H9 (cell line): ENCODE measurements at regions not wholly inside any gene's neighbourhood (a gene's known extent, or its start where the extent isn't known, plus 50 kb on each side); places are given as distances from the start of the nearest gene placed in this dataset.

Experiments
- DNase-seq: peaks from one replicate; pipeline ENCODE4 v3.0.0-alpha.2; 2017
- H2AFZ ChIP-seq: one replicate; pipeline ENCODE4 v1.6.1; 2013; ENCODE audit warnings: mild to moderate bottlenecking, low read length, control low read depth, moderate library complexity
- H2AK5ac ChIP-seq: 2 replicates; pipeline ENCODE4 v1.6.1; 2013; ENCODE audit warnings: low read length, control low read depth, mixed read lengths; ENCODE audit not compliant: insufficient read length
- H2BK120ac ChIP-seq: one replicate; pipeline ENCODE4 v1.6.1; 2013; ENCODE audit warnings: low read depth, mild to moderate bottlenecking, low read length, control low read depth, inconsistent platforms; ENCODE audit not compliant: poor library complexity, severe bottlenecking
- H2BK12ac ChIP-seq: 2 replicates; pipeline ENCODE4 v1.6.1; 2013; ENCODE audit warnings: low read length, control low read depth, mixed read lengths, low read depth; ENCODE audit not compliant: insufficient read length
- H2BK15ac ChIP-seq: 2 replicates; pipeline ENCODE4 v1.6.1; 2013; ENCODE audit warnings: low read depth, low read length, control low read depth
- H2BK20ac ChIP-seq: one replicate; pipeline ENCODE4 v1.6.1; 2013; ENCODE audit warnings: low read depth, mild to moderate bottlenecking, low read length, control low read depth, inconsistent platforms; ENCODE audit not compliant: poor library complexity, severe bottlenecking
- H2BK5ac ChIP-seq: 2 replicates; pipeline ENCODE4 v1.6.1; 2013; ENCODE audit warnings: low read length, control low read depth, mixed read lengths; ENCODE audit not compliant: insufficient read length
- H3K14ac ChIP-seq: 2 replicates; pipeline ENCODE4 v1.6.1; 2013; ENCODE audit warnings: low read length, control low read depth; ENCODE audit not compliant: insufficient read depth
- H3K18ac ChIP-seq: 2 replicates; pipeline ENCODE4 v1.6.1; 2013; ENCODE audit warnings: low read depth, mild to moderate bottlenecking, mixed read lengths, low read length, control low read depth; ENCODE audit not compliant: insufficient read length
- H3K23ac ChIP-seq: 2 replicates; pipeline ENCODE4 v1.6.1; 2013; ENCODE audit warnings: low read length, control low read depth, mixed read lengths, low read depth; ENCODE audit not compliant: insufficient read length
- H3K23me2 ChIP-seq: 2 replicates; pipeline ENCODE4 v1.6.1; 2013; ENCODE audit warnings: low read depth, mild to moderate bottlenecking, mixed read lengths, low read length, control low read depth; ENCODE audit not compliant: insufficient read length, poor library complexity, severe bottlenecking
- H3K27ac ChIP-seq: 2 replicates; pipeline ENCODE4 v1.5.1; 2013; ENCODE audit warnings: low read length, control low read depth, mixed read lengths, low read depth; ENCODE audit not compliant: insufficient read length
- H3K27me3 ChIP-seq: 2 replicates; pipeline ENCODE4 v1.6.1; 2013; ENCODE audit warnings: low read length, control low read depth, inconsistent platforms; ENCODE audit not compliant: insufficient read depth
- H3K4ac ChIP-seq: 2 replicates; pipeline ENCODE4 v1.6.1; 2013; ENCODE audit warnings: low read depth, mild to moderate bottlenecking, control low read depth, inconsistent platforms, low read length, moderate library complexity
- H3K4me1 ChIP-seq: 2 replicates; pipeline ENCODE4 v1.6.1; 2013; ENCODE audit warnings: low read length, control low read depth, inconsistent platforms; ENCODE audit not compliant: insufficient read depth
- H3K4me2 ChIP-seq: 2 replicates; pipeline ENCODE4 v1.6.1; 2013; ENCODE audit warnings: low read length, control low read depth, mixed read lengths; ENCODE audit not compliant: insufficient read length, insufficient read depth
- H3K56ac ChIP-seq: 2 replicates; pipeline ENCODE4 v1.6.1; 2013; ENCODE audit warnings: low read depth, mild to moderate bottlenecking, mixed read lengths, low read length, control low read depth; ENCODE audit not compliant: insufficient read length
- H3K79me1 ChIP-seq: 2 replicates; pipeline ENCODE4 v1.6.1; 2013; ENCODE audit warnings: low read depth, mild to moderate bottlenecking, moderate library complexity, low read length, control low read depth, inconsistent platforms; ENCODE audit not compliant: insufficient read depth, poor library complexity, severe bottlenecking
- H3K79me2 ChIP-seq: 2 replicates; pipeline ENCODE4 v1.6.1; 2013; ENCODE audit warnings: low read length, control low read depth, inconsistent platforms; ENCODE audit not compliant: insufficient read depth
- H3K9ac ChIP-seq: 2 replicates; pipeline ENCODE4 v1.6.1; 2013; ENCODE audit warnings: low read length, control low read depth, mixed read lengths; ENCODE audit not compliant: insufficient read length; ENCODE audit errors: extremely low read depth
- H3K9me3 ChIP-seq: one replicate; pipeline ENCODE4 v1.6.1; 2013; ENCODE audit warnings: low read depth, low read length, inconsistent platforms; ENCODE audit not compliant: control insufficient read depth
- H3T11ph ChIP-seq: one replicate; pipeline ENCODE4 v1.6.1; 2013; ENCODE audit warnings: mild to moderate bottlenecking, low read length, control low read depth, inconsistent platforms
- H4K20me1 ChIP-seq: one replicate; pipeline ENCODE4 v1.6.1; 2013; ENCODE audit not compliant: control insufficient read depth, insufficient read length, insufficient read depth
- H4K5ac ChIP-seq: 2 replicates; pipeline ENCODE4 v1.6.1; 2013; ENCODE audit warnings: low read depth, mild to moderate bottlenecking, mixed read lengths, low read length, control low read depth; ENCODE audit not compliant: insufficient read length
- H4K8ac ChIP-seq: replicated peaks from 2 replicates; pipeline ENCODE4 v1.6.1; 2013; ENCODE audit warnings: low read length, control low read depth, mixed read lengths, low read depth; ENCODE audit not compliant: insufficient read length
- H4K91ac ChIP-seq: 2 replicates; pipeline ENCODE4 v1.6.1; 2013; ENCODE audit warnings: low read depth, mild to moderate bottlenecking, moderate library complexity, mixed read lengths, low read length, control low read depth; ENCODE audit not compliant: insufficient read length
- H3K27ac Mint-ChIP-seq, 3 experiments: 2 replicates in 2 of 3; 3 replicates in 1 of 3; pipeline ENCODE4 v1.8.0; 2020 to 2021; ENCODE audit warnings: mixed read lengths in 3 of 3, mild to moderate bottlenecking in 1 of 3, moderate library complexity in 1 of 3
- H3K27me3 Mint-ChIP-seq: 2 replicates; pipeline ENCODE4 v1.8.0; 2021; ENCODE audit warnings: low read depth, mild to moderate bottlenecking, moderate library complexity, mixed read lengths
- H3K36me3 Mint-ChIP-seq, 3 experiments: 2 replicates in 2 of 3; 3 replicates in 1 of 3; pipeline ENCODE4 v1.8.0; 2020 to 2021; ENCODE audit warnings: low read depth in 3 of 3, mixed read lengths in 3 of 3; ENCODE audit not compliant: insufficient read depth in 1 of 3
- H3K4me1 Mint-ChIP-seq, 2 experiments: 2 replicates each; pipeline ENCODE4 v1.8.0; 2020; ENCODE audit warnings: mixed read lengths in 2 of 2
- H3K4me3 Mint-ChIP-seq, 2 experiments: 2 replicates in 1 of 2; 3 replicates in 1 of 2; pipeline ENCODE4 v1.8.0; 2020 to 2021; ENCODE audit warnings: mild to moderate bottlenecking in 2 of 2, mixed read lengths in 2 of 2, moderate library complexity in 1 of 2
- H3K9me3 Mint-ChIP-seq, 2 experiments: 2 replicates in 1 of 2; 3 replicates in 1 of 2; pipeline ENCODE4 v1.8.0; 2020; ENCODE audit warnings: mild to moderate bottlenecking in 2 of 2, mixed read lengths in 2 of 2, moderate library complexity in 1 of 2
- WGBS: extraction: QIAGEN DNeasy Blood & Tissue Kit; methylation state at CpG from one replicate; pipeline ENCODE4 v1.1.7; 2013; ENCODE audit warnings: missing lambda C conversion rate, low lambda C conversion rate, mixed read lengths; ENCODE audit not compliant: insufficient read length; ENCODE audit errors: extremely low coverage; 5-methylcytosine and 5-hydroxymethylcytosine counted together
- TF ChIP-seq, protein P1 (sequence below): fragments of 200-600 bp; sonication (generic); conservative IDR thresholded peaks from 3 replicates; pipeline ENCODE4 v1.8.0; 2021; ENCODE audit warnings: antibody characterized with exemption, mild to moderate bottlenecking

- TF ChIP-seq, protein P1, sequence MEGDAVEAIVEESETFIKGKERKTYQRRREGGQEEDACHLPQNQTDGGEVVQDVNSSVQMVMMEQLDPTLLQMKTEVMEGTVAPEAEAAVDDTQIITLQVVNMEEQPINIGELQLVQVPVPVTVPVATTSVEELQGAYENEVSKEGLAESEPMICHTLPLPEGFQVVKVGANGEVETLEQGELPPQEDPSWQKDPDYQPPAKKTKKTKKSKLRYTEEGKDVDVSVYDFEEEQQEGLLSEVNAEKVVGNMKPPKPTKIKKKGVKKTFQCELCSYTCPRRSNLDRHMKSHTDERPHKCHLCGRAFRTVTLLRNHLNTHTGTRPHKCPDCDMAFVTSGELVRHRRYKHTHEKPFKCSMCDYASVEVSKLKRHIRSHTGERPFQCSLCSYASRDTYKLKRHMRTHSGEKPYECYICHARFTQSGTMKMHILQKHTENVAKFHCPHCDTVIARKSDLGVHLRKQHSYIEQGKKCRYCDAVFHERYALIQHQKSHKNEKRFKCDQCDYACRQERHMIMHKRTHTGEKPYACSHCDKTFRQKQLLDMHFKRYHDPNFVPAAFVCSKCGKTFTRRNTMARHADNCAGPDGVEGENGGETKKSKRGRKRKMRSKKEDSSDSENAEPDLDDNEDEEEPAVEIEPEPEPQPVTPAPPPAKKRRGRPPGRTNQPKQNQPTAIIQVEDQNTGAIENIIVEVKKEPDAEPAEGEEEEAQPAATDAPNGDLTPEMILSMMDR, result no peak
- no peak for DNase-seq
- no peak overlapping the region for H4K91ac ChIP-seq
- H3K14ac ChIP-seq, result no peak overlapping the region
- H3K23me2 ChIP-seq, result no peaks in the 10 kb centered on the region
- peaks cover 3 to 7% of the 10 kb centered on the region in 2 experiments; a peak in 2 of 4 replicates for H3K4me1 Mint-ChIP-seq
- no peak overlapping the region for H3K4me3 Mint-ChIP-seq
- H3K27me3 Mint-ChIP-seq, result no peaks in the 10 kb centered on the region
- H3K18ac ChIP-seq, result no peak overlapping the region
- H3K4me2 ChIP-seq, result no peak overlapping the region
- H2BK20ac ChIP-seq, result no peak overlapping the region
- H4K20me1 ChIP-seq, result no peaks in the 10 kb centered on the region
- no peak overlapping the region for H2AFZ ChIP-seq
- H3K9ac ChIP-seq, result no peak overlapping the region
- no peaks in the 10 kb centered on the region for H3K9me3 ChIP-seq
- H3K4me1 ChIP-seq, result no peaks in the 10 kb centered on the region
- H3K79me2 ChIP-seq, result no peaks in the 10 kb centered on the region
- H3K4ac ChIP-seq, result no peak overlapping the region
- H3K23ac ChIP-seq, result no peak overlapping the region
- H2BK12ac ChIP-seq, result no peak overlapping the region
- H4K8ac ChIP-seq, result no peak overlapping the region
- H2BK5ac ChIP-seq, result no peak overlapping the region
- no peak overlapping the region for H2AK5ac ChIP-seq
- H2BK120ac ChIP-seq, result no peak overlapping the region
- H3K27me3 ChIP-seq, result no peaks in the 10 kb centered on the region
- H3K9me3 Mint-ChIP-seq, result no peaks in the 10 kb centered on the region
- H4K5ac ChIP-seq, result no peak overlapping the region
- no peak overlapping the region for H3K27ac ChIP-seq
- no peak overlapping the region for H3T11ph ChIP-seq
- H2BK15ac ChIP-seq, result no peak overlapping the region
- no peak overlapping the region; a peak in 1 of 7 replicates for H3K27ac Mint-ChIP-seq
- no peaks in the 10 kb centered on the region for H3K79me1 ChIP-seq
- H3K36me3 Mint-ChIP-seq, result no peaks in the 10 kb centered on the region
- no CpG with 5 or more reads among the region's 3 CpGs for WGBS
- no peak overlapping the region for H3K56ac ChIP-seq
Observed at GRCh38 chr3:116958291-116958690, 248.7 kb downstream of the TUSC7 start.
